IMR-90 (cell line): ENCODE measurements at regions not wholly inside any gene's neighbourhood (a gene's known extent, or its start where the extent isn't known, plus 50 kb on each side); places are given as distances from the start of the nearest gene placed in this dataset.

Source experiments
- ATAC-seq: fragments of 200-7000 bp; cut with Tn5 transposase; 2 replicates; pipeline ENCODE4 v1.9.1; 2020; ENCODE audit warnings: low read depth, mild to moderate bottlenecking, moderate library complexity
- BruUV-seq: library from RNA; stranded (reverse); fragments of 400-500 nt; replicated peaks from 2 replicates; lab custom pipeline; 2021; lab: Mats Ljungman, UMichigan
- CTCF ChIA-PET: fragments of 300-600 bp; formaldehyde crosslinking; extraction: SDS; loops from one replicate; lab custom pipeline; 2021; ENCODE audit warnings: antibody characterized with exemption; lab: Yijun Ruan, JAX
- POLR2A ChIA-PET: fragments of 300-600 bp; sonication (Branson Sonifier 250); formaldehyde crosslinking; loops from one replicate; lab custom pipeline; 2022; ENCODE audit warnings: antibody characterized with exemption; ENCODE audit not compliant: unreplicated experiment; lab: Charles Lee
- DNase-seq: peaks from one replicate; pipeline ENCODE4 v3.0.0; 2013
- H2AFZ ChIP-seq: replicated peaks from 2 replicates; pipeline ENCODE3; 2013; ENCODE audit warnings: low read length, mild to moderate bottlenecking; ENCODE audit not compliant: poor library complexity
- H2AK5ac ChIP-seq: 2 replicates; pipeline ENCODE4 v1.6.1; 2013; ENCODE audit warnings: low read depth, low read length, inconsistent platforms
- H2AK9ac ChIP-seq: replicated peaks from 2 replicates; pipeline ENCODE3; 2013; ENCODE audit warnings: mild to moderate bottlenecking, low read depth, low read length, moderate library complexity; ENCODE audit not compliant: poor library complexity
- H2BK120ac ChIP-seq: 2 replicates; pipeline ENCODE4 v1.6.1; 2013; ENCODE audit warnings: low read depth, low read length, inconsistent platforms
- H2BK15ac ChIP-seq: 3 replicates; pipeline ENCODE4 v1.6.1; 2013; ENCODE audit warnings: low read depth, low read length, inconsistent platforms
- H2BK20ac ChIP-seq: 2 replicates; pipeline ENCODE4 v1.6.1; 2013; ENCODE audit warnings: low read depth, mild to moderate bottlenecking, inconsistent platforms, low read length, moderate library complexity
- H2BK5ac ChIP-seq: 2 replicates; pipeline ENCODE4 v1.6.1; 2013; ENCODE audit warnings: mild to moderate bottlenecking, low read depth, low read length, inconsistent platforms; ENCODE audit not compliant: poor library complexity, severe bottlenecking
- H3K14ac ChIP-seq: replicated peaks from 2 replicates; pipeline ENCODE4 v1.6.1; 2013; ENCODE audit warnings: low read depth, low read length, inconsistent platforms
- H3K18ac ChIP-seq: 2 replicates; pipeline ENCODE4 v1.6.1; 2013; ENCODE audit warnings: low read depth, low read length, control low read depth
- H3K23ac ChIP-seq: 2 replicates; pipeline ENCODE4 v1.6.1; 2013; ENCODE audit warnings: low read depth, low read length, inconsistent platforms
- H3K27ac ChIP-seq: 2 replicates; pipeline ENCODE4 v1.5.1; 2013; ENCODE audit warnings: mild to moderate bottlenecking, control low read depth, low read length; ENCODE audit not compliant: insufficient read depth
- H3K27me3 ChIP-seq: 2 replicates; pipeline ENCODE4 v1.6.1; 2013; ENCODE audit warnings: low read length; ENCODE audit not compliant: control insufficient read depth, insufficient read depth
- H3K36me3 ChIP-seq: 2 replicates; pipeline ENCODE4 v1.6.1; 2013; ENCODE audit warnings: low read length, mixed read lengths; ENCODE audit not compliant: control insufficient read depth, insufficient read depth
- H3K4ac ChIP-seq: 2 replicates; pipeline ENCODE4 v1.6.1; 2013; ENCODE audit warnings: low read depth, low read length, inconsistent platforms
- H3K4me1 ChIP-seq: 2 replicates; pipeline ENCODE4 v1.6.1; 2013; ENCODE audit warnings: low read length, mixed read lengths; ENCODE audit not compliant: control insufficient read depth, insufficient read depth
- H3K4me2 ChIP-seq: 2 replicates; pipeline ENCODE4 v1.6.1; 2013; ENCODE audit warnings: low read depth, mild to moderate bottlenecking, control low read depth, low read length, moderate library complexity
- H3K4me3 ChIP-seq: 2 replicates; pipeline ENCODE4 v1.5.1; 2013; ENCODE audit warnings: low read depth, mild to moderate bottlenecking, control low read depth, low read length, moderate library complexity; ENCODE audit not compliant: insufficient read depth
- H3K56ac ChIP-seq: 2 replicates; pipeline ENCODE4 v1.6.1; 2013; ENCODE audit warnings: low read length, inconsistent platforms; ENCODE audit not compliant: insufficient read depth; ENCODE audit errors: extremely low read depth
- H3K79me1 ChIP-seq, 2 experiments: 2 replicates each; pipeline ENCODE4 v1.6.1; 2013; ENCODE audit warnings: low read length in 2 of 2, inconsistent platforms in 1 of 2, low read depth in 1 of 2
- H3K9ac ChIP-seq: 2 replicates; pipeline ENCODE4 v1.6.1; 2013; ENCODE audit warnings: low read depth, low read length, control low read depth
- H3K9me1 ChIP-seq: 2 replicates; pipeline ENCODE4 v1.6.1; 2013; ENCODE audit warnings: low read length, inconsistent platforms; ENCODE audit not compliant: insufficient read depth
- H3K9me3 ChIP-seq: 2 replicates; pipeline ENCODE4 v1.6.1; 2013; ENCODE audit warnings: low read length; ENCODE audit not compliant: control insufficient read depth, insufficient read depth
- H4K20me1 ChIP-seq: 2 replicates; pipeline ENCODE4 v1.6.1; 2013; ENCODE audit warnings: low read length, inconsistent platforms; ENCODE audit not compliant: insufficient read depth
- H4K5ac ChIP-seq: 2 replicates; pipeline ENCODE4 v1.6.1; 2013; ENCODE audit warnings: mild to moderate bottlenecking, low read depth, low read length, control low read depth
- H4K8ac ChIP-seq, 2 experiments: 2 replicates each; pipeline ENCODE4 v1.6.1; 2013; ENCODE audit warnings: low read depth in 2 of 2, low read length in 2 of 2, control low read depth in 1 of 2, inconsistent platforms in 1 of 2
- H4K91ac ChIP-seq: 2 replicates; pipeline ENCODE4 v1.6.1; 2013; ENCODE audit warnings: low read depth, low read length, inconsistent platforms; ENCODE audit not compliant: insufficient read depth
- BHLHE40 ChIP-seq: fragments of 150-350 bp; IDR thresholded peaks from 2 replicates; pipeline ENCODE4 v1.6.1; 2016; ENCODE audit warnings: mild to moderate bottlenecking, low read depth, low read length
- CEBPB ChIP-seq: IDR thresholded peaks from 2 replicates; pipeline ENCODE4 v1.6.1; 2012; ENCODE audit warnings: low read depth, low read length, improper control_type of control experiment
- ELK1 ChIP-seq: fragments of 150-350 bp; IDR thresholded peaks from 2 replicates; pipeline ENCODE4 v1.6.1; 2016; ENCODE audit warnings: low read depth, mild to moderate bottlenecking, low read length, moderate library complexity, borderline replicate concordance
- FOS ChIP-seq: fragments of 150-350 bp; IDR thresholded peaks from 2 replicates; pipeline ENCODE4 v1.6.1; 2016; ENCODE audit warnings: low read depth, low read length
- MAFK ChIP-seq: IDR thresholded peaks from 2 replicates; pipeline ENCODE4 v1.6.1; 2012; ENCODE audit warnings: low read depth, low read length, improper control_type of control experiment
- MAZ ChIP-seq: IDR thresholded peaks from 2 replicates; pipeline ENCODE4 v1.6.1; 2012; ENCODE audit warnings: low read depth, mild to moderate bottlenecking, low read length, improper control_type of control experiment, moderate library complexity, borderline replicate concordance
- MXI1 ChIP-seq: IDR thresholded peaks from 2 replicates; pipeline ENCODE4 v1.6.1; 2012; ENCODE audit warnings: low read depth, mild to moderate bottlenecking, low read length, moderate library complexity, borderline replicate concordance
- NFE2L2 ChIP-seq: fragments of 150-350 bp; IDR thresholded peaks from 2 replicates; pipeline ENCODE4 v1.6.1; 2016; ENCODE audit warnings: low read depth, mild to moderate bottlenecking, low read length
- POLR2A ChIP-seq: IDR thresholded peaks from 2 replicates; pipeline ENCODE4 v1.6.1; 2012; ENCODE audit warnings: mild to moderate bottlenecking, low read depth, low read length
- RCOR1 ChIP-seq: IDR thresholded peaks from 2 replicates; pipeline ENCODE4 v1.6.1; 2012; ENCODE audit warnings: mild to moderate bottlenecking, low read length, improper control_type of control experiment; ENCODE audit not compliant: insufficient replicate concordance
- USF2 ChIP-seq: fragments of 150-350 bp; IDR thresholded peaks from 2 replicates; pipeline ENCODE4 v1.6.1; 2017; ENCODE audit warnings: mild to moderate bottlenecking, antibody characterized with exemption, low read length, low read depth
- WGBS, 2 experiments: methylation state at CpG; one replicate each; pipeline versions ENCODE4 v1.1.5 to v1.1.7; 2013; ENCODE audit warnings: missing lambda C conversion rate in 2 of 2; ENCODE audit not compliant: insufficient read length in 1 of 2; ENCODE audit errors: extremely low coverage in 2 of 2; 5-methylcytosine and 5-hydroxymethylcytosine counted together
- dilution Hi-C: fragments of 300-500 bp; cut with HindIII; formaldehyde crosslinking; loops from one replicate; pipeline ENCODE4 v1.14.3; 2018; ENCODE audit warnings: low sequenced_read_pairs; ENCODE audit not compliant: unreplicated experiment
- in situ Hi-C: fragments of 300-500 bp; cut with MboI; formaldehyde crosslinking; loops from 3 replicates; pipeline ENCODE4 v1.14.3; 2019; ENCODE audit warnings: low sequenced_read_pairs, inconsistent platforms, mixed read lengths
- intact Hi-C: fragments of 100-400 bp; cut with micrococcal nuclease; formaldehyde crosslinking; loops from 2 replicates; pipeline ENCODE4 v1.10.0; 2022

GRCh38 chr16:80287674-80288073, 253.1 kb upstream of the DYNLRB2 start:
- dilution Hi-C loops (no loop called here), intact Hi-C loops (no loop called here), in situ Hi-C loops (no loop called here)
- Histone ChIP-seq H2AK9ac (no peak overlapping the region), H3K9ac (no peak overlapping the region), H2AK5ac (no peak overlapping the region), H3K9me1 (0 out of 2 replicates have a peak, but pooled peaks cover 5% of the 10 kb centered on the region), H3K4me2 (no peak overlapping the region), H3K4me1 (peaks cover 5% of the 10 kb centered on the region; the same call in 1 of the 2 replicates), H3K27ac (no peak overlapping the region), H4K20me1 (no peaks in the 10 kb centered on the region), H2BK20ac (no peak overlapping the region), H2BK5ac (no peak overlapping the region), H2AFZ (no peak overlapping the region), H3K4me3 (no peak overlapping the region), H3K79me1 (no peaks in the 10 kb centered on the region), H3K14ac (no peak overlapping the region), H4K91ac (no peak overlapping the region), H2BK15ac (no peak overlapping the region), H3K4ac (no peak overlapping the region), H3K27me3 (no peaks in the 10 kb centered on the region), H3K18ac (no peak overlapping the region), H3K56ac (no peak overlapping the region), H4K8ac (no peak overlapping the region), H2BK120ac (no peak overlapping the region), H3K36me3 (no peaks in the 10 kb centered on the region), H3K23ac (no peak overlapping the region), H4K5ac (no peak overlapping the region), H3K9me3 (no peaks in the 10 kb centered on the region)
- ATAC-seq (no peak), DNase-seq (no peak)
- BruUV-seq, result no TSS peak
- TF ChIP-seq NFE2L2 (no peak), MXI1 (no peak), FOS (no peak), RCOR1 (no peak), CEBPB (no peak), USF2 (no peak), ELK1 (no peak), MAFK (no peak), POLR2A (no peak), BHLHE40 (no peak), MAZ (no peak)
- WGBS, 2 experiments, result no CpG with 5 or more reads among the region's 1 CpG
- ChIA-PET POLR2A (no interaction called here), CTCF (no interaction called here)
